WTC11 (cell line): ENCODE measurements at regions not wholly inside any gene's neighbourhood (a gene's known extent, or its start where the extent isn't known, plus 50 kb on each side); places are given as distances from the start of the nearest gene placed in this dataset.

Experiments
- ATAC-seq: fragments of 200-7000 bp; cut with Tn5 transposase; 2 replicates; pipeline ENCODE4 v1.10.0; 2021; ENCODE audit warnings: mild to moderate bottlenecking, moderate library complexity
- CTCF ChIA-PET: fragments of 300-600 bp; sonication (Branson Sonifier 250); formaldehyde crosslinking; loops from one replicate; lab custom pipeline; 2021; ENCODE audit warnings: antibody characterized with exemption; lab: Charles Lee
- POLR2A ChIA-PET: fragments of 350-600 bp; sonication (Branson Sonifier 250); formaldehyde crosslinking; loops from one replicate; lab custom pipeline; 2021; ENCODE audit warnings: antibody characterized with exemption; lab: Charles Lee
- DNase-seq: peaks from one replicate; pipeline ENCODE4 v3.0.0; 2021; ENCODE audit warnings: low spot score
- H3K27ac Mint-ChIP-seq: 2 replicates; pipeline ENCODE4 v1.8.0; 2021; ENCODE audit warnings: mixed read lengths
- H3K27me3 Mint-ChIP-seq: 2 replicates; pipeline ENCODE4 v1.8.0; 2021; ENCODE audit warnings: low read depth, mild to moderate bottlenecking, moderate library complexity, mixed read lengths
- H3K36me3 Mint-ChIP-seq: 2 replicates; pipeline ENCODE4 v1.8.0; 2021; ENCODE audit warnings: mixed read lengths
- H3K4me1 Mint-ChIP-seq: 2 replicates; pipeline ENCODE4 v1.8.0; 2022; ENCODE audit warnings: mixed read lengths
- H3K4me3 Mint-ChIP-seq: 2 replicates; pipeline ENCODE4 v1.8.0; 2021; ENCODE audit warnings: mild to moderate bottlenecking, moderate library complexity, mixed read lengths
- H3K9me3 Mint-ChIP-seq: 2 replicates; pipeline ENCODE4 v1.8.0; 2021; ENCODE audit warnings: mixed read lengths
- ATF1 ChIP-seq: sonication (generic); formaldehyde crosslinking; IDR thresholded peaks from 2 replicates; pipeline ENCODE4 v1.8.1; 2023; ENCODE audit warnings: mild to moderate bottlenecking, moderate library complexity, missing genetic modification reagents
- ATF3 ChIP-seq: sonication (generic); formaldehyde crosslinking; conservative IDR thresholded peaks from 2 replicates; pipeline ENCODE4 v1.8.1; 2022; ENCODE audit warnings: mild to moderate bottlenecking, missing genetic modification reagents
- CDX4 ChIP-seq: fragments of 250-450 bp; sonication (Bioruptor Pico); IDR thresholded peaks from 2 replicates; pipeline ENCODE4 v1.9.0; 2021; ENCODE audit warnings: moderate library complexity, mild to moderate bottlenecking, inconsistent platforms, borderline replicate concordance
- CREB1 ChIP-seq: sonication (generic); formaldehyde crosslinking; IDR thresholded peaks from 2 replicates; pipeline ENCODE4 v1.8.0; 2023; ENCODE audit warnings: mild to moderate bottlenecking, missing genetic modification reagents
- CREM ChIP-seq: sonication (generic); formaldehyde crosslinking; IDR thresholded peaks from 2 replicates; pipeline ENCODE4 v1.8.1; 2022; ENCODE audit warnings: mild to moderate bottlenecking, missing genetic modification reagents, moderate library complexity
- E2F1 ChIP-seq: sonication (generic); formaldehyde crosslinking; IDR thresholded peaks from 2 replicates; pipeline ENCODE4 v1.8.0; 2022; ENCODE audit warnings: mild to moderate bottlenecking, missing genetic modification reagents
- E2F4 ChIP-seq: sonication (generic); formaldehyde crosslinking; IDR thresholded peaks from 2 replicates; pipeline ENCODE4 v1.8.1; 2022; ENCODE audit warnings: low read depth, mild to moderate bottlenecking, moderate library complexity, missing genetic modification reagents, borderline replicate concordance
- ELF4 ChIP-seq: sonication (generic); formaldehyde crosslinking; IDR thresholded peaks from 2 replicates; pipeline ENCODE4 v1.8.1; 2022; ENCODE audit warnings: low read depth, mild to moderate bottlenecking, moderate library complexity, missing genetic modification reagents
- FOXJ3 ChIP-seq: sonication (generic); formaldehyde crosslinking; IDR thresholded peaks from 2 replicates; pipeline ENCODE4 v1.9.0; 2021; ENCODE audit warnings: missing genetic modification reagents, mild to moderate bottlenecking, borderline replicate concordance
- FOXK1 ChIP-seq: sonication (generic); formaldehyde crosslinking; IDR thresholded peaks from 2 replicates; pipeline ENCODE4 v1.8.0; 2022; ENCODE audit warnings: mild to moderate bottlenecking, moderate library complexity, missing genetic modification reagents
- HMGXB4 ChIP-seq: sonication (generic); formaldehyde crosslinking; IDR thresholded peaks from 2 replicates; pipeline ENCODE4 v1.8.1; 2023; ENCODE audit warnings: mild to moderate bottlenecking, moderate library complexity, missing genetic modification reagents
- MAX ChIP-seq: sonication (generic); formaldehyde crosslinking; IDR thresholded peaks from 2 replicates; pipeline ENCODE4 v1.8.0; 2022; ENCODE audit warnings: mild to moderate bottlenecking, missing genetic modification reagents
- MYBL2 ChIP-seq: sonication (generic); formaldehyde crosslinking; IDR thresholded peaks from 2 replicates; pipeline ENCODE4 v1.8.1; 2023; ENCODE audit warnings: mild to moderate bottlenecking, moderate library complexity, missing genetic modification reagents
- NFATC4 ChIP-seq: fragments of 250-450 bp; sonication (Bioruptor Pico); IDR thresholded peaks from 2 replicates; pipeline ENCODE4 v1.9.0; 2021; ENCODE audit warnings: mild to moderate bottlenecking
- NFYB ChIP-seq: sonication (generic); formaldehyde crosslinking; conservative IDR thresholded peaks from 2 replicates; pipeline ENCODE4 v1.8.0; 2022; ENCODE audit warnings: low read depth, missing genetic modification reagents
- NR2C2 ChIP-seq: sonication (generic); formaldehyde crosslinking; IDR thresholded peaks from 2 replicates; pipeline ENCODE4 v1.8.0; 2022; ENCODE audit warnings: mild to moderate bottlenecking, missing genetic modification reagents
- SMAD3 ChIP-seq: sonication (generic); formaldehyde crosslinking; IDR thresholded peaks from 2 replicates; pipeline ENCODE4 v1.8.0; 2022; ENCODE audit warnings: missing genetic modification reagents, mild to moderate bottlenecking, borderline replicate concordance
- SMAD4 ChIP-seq: sonication (generic); formaldehyde crosslinking; IDR thresholded peaks from 2 replicates; pipeline ENCODE4 v1.8.0; 2022; ENCODE audit warnings: mild to moderate bottlenecking, missing genetic modification reagents
- TP53 ChIP-seq: sonication (generic); formaldehyde crosslinking; IDR thresholded peaks from 2 replicates; pipeline ENCODE4 v1.8.1; 2023; ENCODE audit warnings: mild to moderate bottlenecking, missing genetic modification reagents
- ZNF219 ChIP-seq: sonication (generic); formaldehyde crosslinking; IDR thresholded peaks from 2 replicates; pipeline ENCODE4 v1.8.0; 2023; ENCODE audit warnings: missing genetic modification reagents, mild to moderate bottlenecking, borderline replicate concordance
- ZNF263 ChIP-seq: sonication (generic); formaldehyde crosslinking; IDR thresholded peaks from 2 replicates; pipeline ENCODE4 v1.8.1; 2022; ENCODE audit warnings: low read depth, mild to moderate bottlenecking, moderate library complexity, missing genetic modification reagents
- ZNF396 ChIP-seq: fragments of 250-450 bp; sonication (Bioruptor Pico); IDR thresholded peaks from 2 replicates; pipeline ENCODE4 v1.8.0; 2021; ENCODE audit warnings: mild to moderate bottlenecking, moderate library complexity, borderline replicate concordance
- TF ChIP-seq, protein P1 (sequence below): fragments of 250-450 bp; sonication (Bioruptor Pico); conservative IDR thresholded peaks from 2 replicates; pipeline ENCODE4 v1.9.0; 2021; ENCODE audit warnings: mild to moderate bottlenecking
- TF ChIP-seq, protein P2 (sequence below): fragments of 250-450 bp; sonication (Bioruptor Pico); IDR thresholded peaks from 2 replicates; pipeline ENCODE4 v1.8.0; 2021; ENCODE audit warnings: mild to moderate bottlenecking

DNA sequence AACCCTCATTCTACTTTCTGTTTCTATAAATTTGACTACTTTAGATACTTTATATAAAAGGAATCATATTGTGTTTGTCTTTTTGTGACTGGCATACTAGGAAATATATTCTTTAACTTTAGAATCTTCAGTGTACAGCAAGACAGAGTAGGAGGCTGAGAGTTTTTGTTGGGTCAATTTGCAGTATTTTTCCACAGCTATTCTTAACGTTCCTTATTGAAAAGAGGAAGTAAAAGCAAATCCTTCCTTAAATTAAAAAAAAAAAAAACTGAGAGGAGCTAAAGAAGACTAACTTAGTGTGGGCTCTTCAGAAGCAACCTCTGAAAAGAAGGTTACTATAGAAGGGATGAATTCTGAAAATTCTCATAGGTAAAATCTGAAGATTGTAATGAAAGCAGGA is 1194.6 kb downstream of the ADGRL3 start:
- DNase-seq (no peak), ATAC-seq (no peak)
- H3K27me3 Mint-ChIP-seq = no peaks in the 10 kb centered on the region
- H3K27ac Mint-ChIP-seq = no peak overlapping the region
- CTCF ChIA-PET = no interaction called here
- TF ChIP-seq NFYB (CRISPR knock-in tag) = no peak
- no peak for TF ChIP-seq NR2C2 (CRISPR knock-in tag)
- TF ChIP-seq, protein P1, sequence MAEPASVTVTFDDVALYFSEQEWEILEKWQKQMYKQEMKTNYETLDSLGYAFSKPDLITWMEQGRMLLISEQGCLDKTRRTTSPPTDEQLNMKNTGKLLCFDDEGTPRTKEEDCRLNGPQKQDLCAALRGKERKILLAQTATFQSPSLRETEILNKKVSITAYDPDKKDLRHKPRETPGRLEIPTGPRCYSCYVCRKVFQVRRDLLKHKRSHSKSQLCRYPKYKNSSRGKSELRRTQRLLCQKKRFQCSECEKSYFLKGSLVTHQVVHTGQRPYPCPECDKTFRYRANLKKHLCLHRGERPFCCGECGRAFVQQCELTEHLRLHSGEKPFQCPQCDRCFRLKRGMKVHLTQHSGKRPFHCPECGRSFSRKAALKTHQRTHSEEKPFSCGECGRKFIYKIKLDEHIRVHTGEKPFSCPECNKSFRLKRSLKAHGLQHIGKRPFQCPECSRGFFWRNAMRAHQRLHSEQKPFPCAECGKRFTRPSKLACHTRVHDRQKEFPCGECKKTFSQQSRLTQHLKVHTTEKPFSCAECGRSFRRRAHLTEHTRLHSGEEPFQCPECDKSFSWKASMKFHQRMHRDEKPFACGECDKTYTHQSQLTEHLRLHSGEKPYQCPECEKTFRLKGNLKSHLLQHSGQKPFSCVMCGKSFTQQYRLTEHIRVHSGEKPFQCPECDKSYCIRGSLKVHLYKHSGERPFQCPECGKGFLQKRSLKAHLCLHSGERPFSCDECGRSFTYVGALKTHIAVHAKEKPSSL (CRISPR knock-in tag) = no peak
- TF ChIP-seq ATF1 (CRISPR knock-in tag) = no peak
- no peak for TF ChIP-seq SMAD3 (CRISPR knock-in tag)
- TF ChIP-seq SMAD4 (CRISPR knock-in tag) = no peak
- TF ChIP-seq CREM (CRISPR knock-in tag) = no peak
- no peak for TF ChIP-seq ATF3 (CRISPR knock-in tag)
- TF ChIP-seq HMGXB4 = no peak
- TF ChIP-seq NFATC4 (CRISPR knock-in tag) = no peak
- TF ChIP-seq ZNF219 (CRISPR knock-in tag) = no peak
- no peak for TF ChIP-seq TP53 (CRISPR knock-in tag)
- TF ChIP-seq ELF4 (CRISPR knock-in tag) = no peak
- TF ChIP-seq E2F1 (CRISPR knock-in tag) = no peak
- no peak for TF ChIP-seq ZNF263 (CRISPR knock-in tag)
- no peak for TF ChIP-seq E2F4 (CRISPR knock-in tag)
- TF ChIP-seq CDX4 = no peak
- no peak for TF ChIP-seq FOXK1 (CRISPR knock-in tag)
- no peak for TF ChIP-seq ZNF396 (CRISPR knock-in tag)
- peaks cover 4% of the 10 kb centered on the region for H3K9me3 Mint-ChIP-seq
- H3K4me3 Mint-ChIP-seq = no peak overlapping the region
- H3K36me3 Mint-ChIP-seq = no peaks in the 10 kb centered on the region
- POLR2A ChIA-PET = no interaction called here
- H3K4me1 Mint-ChIP-seq = no peaks in the 10 kb centered on the region

DNA sequence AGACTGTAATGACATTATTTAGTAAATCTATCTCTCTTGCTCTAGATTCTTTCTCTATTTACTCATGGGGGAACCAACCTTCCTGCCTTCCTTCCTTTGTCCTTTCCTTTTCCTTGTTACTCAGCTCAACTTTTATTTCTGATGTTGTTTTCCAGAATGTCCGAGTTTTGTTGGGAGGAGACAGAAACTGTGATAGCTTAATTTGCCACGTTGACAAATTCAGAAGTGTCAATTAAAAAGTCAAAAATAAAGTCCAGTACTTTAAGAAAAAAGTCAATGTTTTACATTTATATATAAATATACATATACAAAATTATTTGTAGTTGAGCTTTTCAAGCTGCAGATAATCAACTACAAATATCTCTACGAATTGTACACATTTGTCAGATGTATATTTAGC is 1187.7 kb downstream of the ADGRL3 start:
- H3K27ac Mint-ChIP-seq = no peak overlapping the region
- no peaks in the 10 kb centered on the region for H3K9me3 Mint-ChIP-seq
- ATAC-seq = no peak
- H3K36me3 Mint-ChIP-seq = no peaks in the 10 kb centered on the region
- H3K4me3 Mint-ChIP-seq = no peak overlapping the region
- ChIA-PET CTCF (no interaction called here), POLR2A (no interaction called here)
- no peaks in the 10 kb centered on the region for H3K4me1 Mint-ChIP-seq
- H3K27me3 Mint-ChIP-seq = no peaks in the 10 kb centered on the region
- no peak for TF ChIP-seq ZNF396 (CRISPR knock-in tag)
- TF ChIP-seq FOXJ3 (CRISPR knock-in tag) = no peak
- TF ChIP-seq MAX (CRISPR knock-in tag) = no peak
- TF ChIP-seq, protein P2, sequence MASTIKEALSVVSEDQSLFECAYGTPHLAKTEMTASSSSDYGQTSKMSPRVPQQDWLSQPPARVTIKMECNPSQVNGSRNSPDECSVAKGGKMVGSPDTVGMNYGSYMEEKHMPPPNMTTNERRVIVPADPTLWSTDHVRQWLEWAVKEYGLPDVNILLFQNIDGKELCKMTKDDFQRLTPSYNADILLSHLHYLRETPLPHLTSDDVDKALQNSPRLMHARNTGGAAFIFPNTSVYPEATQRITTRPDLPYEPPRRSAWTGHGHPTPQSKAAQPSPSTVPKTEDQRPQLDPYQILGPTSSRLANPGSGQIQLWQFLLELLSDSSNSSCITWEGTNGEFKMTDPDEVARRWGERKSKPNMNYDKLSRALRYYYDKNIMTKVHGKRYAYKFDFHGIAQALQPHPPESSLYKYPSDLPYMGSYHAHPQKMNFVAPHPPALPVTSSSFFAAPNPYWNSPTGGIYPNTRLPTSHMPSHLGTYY (CRISPR knock-in tag) = no peak
- TF ChIP-seq MYBL2 (CRISPR knock-in tag) = no peak
- no peak for TF ChIP-seq CREB1 (CRISPR knock-in tag)
- DNase-seq = no peak
